Prostate gland (tissue), 2 donors: ENCODE measurements at regions not wholly inside any gene's neighbourhood (a gene's known extent, or its start where the extent isn't known, plus 50 kb on each side); places are given as distances from the start of the nearest gene placed in this dataset.

Experiments
- POLR2A ChIP-seq: fragments of 450-650 bp; IDR thresholded peaks from one replicate; pipeline ENCODE4 v1.6.1; 2016; ENCODE audit warnings: antibody characterized with exemption, mild to moderate bottlenecking
- POLR2AphosphoS5 ChIP-seq: sonication (generic); formaldehyde crosslinking; IDR thresholded peaks from one replicate; pipeline ENCODE4 v1.6.1; 2017; ENCODE audit warnings: antibody characterized with exemption
- TF ChIP-seq, protein P1 (sequence below), 4 experiments: fragments of 200-600 bp in 2 of 4; fragments of 450-650 bp in 2 of 4; sonication (generic) in 2 of 4; IDR thresholded peaks; 1 replicate in 3 of 4; 2 replicates in 1 of 4; pipeline ENCODE4 v1.5.1; 2016 to 2019; ENCODE audit warnings: antibody characterized with exemption in 4 of 4, mild to moderate bottlenecking in 2 of 4, moderate library complexity in 2 of 4

DNA sequence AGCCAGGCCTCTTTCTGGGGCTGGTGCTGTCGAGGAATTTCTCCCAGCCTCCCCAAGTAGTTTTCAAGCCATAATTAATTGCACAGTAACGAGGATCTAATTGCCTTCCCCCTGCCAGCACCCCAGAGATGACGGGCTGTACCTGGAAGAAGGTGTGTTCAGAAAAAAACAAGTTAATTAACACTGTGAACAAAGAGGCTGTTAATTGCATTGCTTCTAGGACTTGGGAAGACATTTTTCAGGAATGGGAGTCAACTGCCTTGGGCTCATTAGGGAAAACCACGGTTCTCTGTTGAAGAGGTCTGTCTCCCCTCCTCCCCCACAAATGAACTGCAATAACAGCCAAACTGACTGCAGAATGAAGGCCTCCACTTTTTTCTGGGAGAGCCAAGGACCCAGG lies 176.7 kb downstream of the CCT6B start:
- TF ChIP-seq, protein P1, sequence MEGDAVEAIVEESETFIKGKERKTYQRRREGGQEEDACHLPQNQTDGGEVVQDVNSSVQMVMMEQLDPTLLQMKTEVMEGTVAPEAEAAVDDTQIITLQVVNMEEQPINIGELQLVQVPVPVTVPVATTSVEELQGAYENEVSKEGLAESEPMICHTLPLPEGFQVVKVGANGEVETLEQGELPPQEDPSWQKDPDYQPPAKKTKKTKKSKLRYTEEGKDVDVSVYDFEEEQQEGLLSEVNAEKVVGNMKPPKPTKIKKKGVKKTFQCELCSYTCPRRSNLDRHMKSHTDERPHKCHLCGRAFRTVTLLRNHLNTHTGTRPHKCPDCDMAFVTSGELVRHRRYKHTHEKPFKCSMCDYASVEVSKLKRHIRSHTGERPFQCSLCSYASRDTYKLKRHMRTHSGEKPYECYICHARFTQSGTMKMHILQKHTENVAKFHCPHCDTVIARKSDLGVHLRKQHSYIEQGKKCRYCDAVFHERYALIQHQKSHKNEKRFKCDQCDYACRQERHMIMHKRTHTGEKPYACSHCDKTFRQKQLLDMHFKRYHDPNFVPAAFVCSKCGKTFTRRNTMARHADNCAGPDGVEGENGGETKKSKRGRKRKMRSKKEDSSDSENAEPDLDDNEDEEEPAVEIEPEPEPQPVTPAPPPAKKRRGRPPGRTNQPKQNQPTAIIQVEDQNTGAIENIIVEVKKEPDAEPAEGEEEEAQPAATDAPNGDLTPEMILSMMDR (IDR thresholded peaks at IDR 0.05) = no peak
- TF ChIP-seq POLR2A (no peak), POLR2AphosphoS5 (no peak)
